Esophagus muscularis mucosa (tissue), 4 donors: ENCODE measurements at regions not wholly inside any gene's neighbourhood (a gene's known extent, or its start where the extent isn't known, plus 50 kb on each side); places are given as distances from the start of the nearest gene placed in this dataset.

Source experiments
- CTCF ChIP-seq, 3 experiments: fragments of 200-600 bp in 2 of 3; fragments of 450-650 bp in 1 of 3; sonication (generic) in 2 of 3; IDR thresholded peaks; one replicate each; pipeline ENCODE4 v1.5.1; 2017 to 2019; ENCODE audit warnings: antibody characterized with exemption in 3 of 3, mild to moderate bottlenecking in 2 of 3, moderate library complexity in 1 of 3
- EP300 ChIP-seq: sonication (generic); formaldehyde crosslinking; IDR thresholded peaks from one replicate; pipeline ENCODE4 v1.6.1; 2017; ENCODE audit warnings: antibody characterized with exemption
- POLR2A ChIP-seq: fragments of 450-650 bp; IDR thresholded peaks from one replicate; pipeline ENCODE4 v1.6.1; 2017; ENCODE audit warnings: antibody characterized with exemption, moderate library complexity, mild to moderate bottlenecking, low read depth
- POLR2AphosphoS5 ChIP-seq, 2 donors: sonication (generic); formaldehyde crosslinking; IDR thresholded peaks; one replicate each; pipeline ENCODE4 v1.6.1; 2017; ENCODE audit warnings: antibody characterized with exemption in 2 of 2

GRCh38 chr5:61951295-61951694, 354.7 kb upstream of the KIF2A start:
- no peak for TF ChIP-seq CTCF (IDR thresholded peaks at IDR 0.05)
- no peak for TF ChIP-seq POLR2A
- TF ChIP-seq POLR2AphosphoS5 (IDR thresholded peaks at IDR 0.05) = no peak
- TF ChIP-seq EP300 = no peak
